CD4-positive, alpha-beta T cell treated with Interleukin-21 for 1 hour (primary cell): ENCODE measurements at regions not wholly inside any gene's neighbourhood (a gene's known extent, or its start where the extent isn't known, plus 50 kb on each side); places are given as distances from the start of the nearest gene placed in this dataset.
A peak's percentile ranks its signal among the peaks of the same experiment; 100 is the strongest.

Experiments used
- DNase-seq: peaks from one replicate; pipeline ENCODE4 v3.0.0-alpha.2; 2020

- no peak for DNase-seq
These were observed 97.2 kb upstream of the COL8A1 start for GRCh38 chr3:99541181-99541580.

GRCh38 chr3:99537416-99537815 is 101.0 kb upstream of the COL8A1 start:
- no peak for DNase-seq

GRCh38 chr3:99536555-99537314 is 101.7 kb upstream of the COL8A1 start:
- no peak for DNase-seq

- no peak for DNase-seq
These were observed 103.3 kb upstream of the COL8A1 start for GRCh38 chr3:99534951-99535704.

DNA sequence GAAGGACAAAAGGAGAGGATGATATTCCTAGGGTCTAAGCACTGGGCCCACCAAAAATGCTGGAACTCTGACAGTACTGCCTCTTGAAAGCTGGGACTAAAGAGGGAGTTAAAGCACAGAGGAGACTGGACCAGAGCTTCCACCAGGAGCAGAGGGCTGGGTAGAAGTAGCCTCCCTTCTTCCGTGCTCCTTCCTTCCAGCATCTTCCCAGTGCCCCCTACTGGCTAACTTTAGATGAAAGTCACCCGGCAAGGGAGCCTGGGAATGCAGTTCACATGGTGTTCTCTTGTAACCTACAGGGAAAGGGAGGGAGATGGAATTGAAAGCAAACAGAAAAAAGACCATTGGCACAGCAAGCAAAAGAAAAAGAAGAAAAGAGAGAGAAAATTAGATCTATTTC is 106.1 kb upstream of the COL8A1 start:
- DNase-seq, result no peak

DNA sequence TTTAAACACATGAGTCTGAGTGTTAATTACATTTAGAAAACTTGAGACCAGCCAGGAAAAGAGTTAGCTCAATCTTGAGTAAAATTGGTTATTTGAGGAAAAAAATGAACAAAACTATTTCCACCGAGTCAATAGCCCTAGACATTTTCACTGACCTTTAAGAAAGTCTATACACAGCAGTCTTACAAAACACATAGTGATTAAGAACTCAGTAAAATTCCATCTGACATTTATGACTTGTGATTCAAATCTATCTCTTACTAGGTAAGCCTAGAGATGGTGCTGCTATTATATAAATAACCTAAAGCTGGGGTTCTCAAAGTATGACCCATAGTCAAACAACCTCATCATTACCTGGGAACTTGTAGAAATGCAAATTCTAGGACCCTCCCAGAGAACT is 109.1 kb upstream of the COL8A1 start:
- DNase-seq, result no peak

- no peak for DNase-seq
These were observed 111.5 kb upstream of the COL8A1 start for GRCh38 chr3:99526921-99527320.

DNA sequence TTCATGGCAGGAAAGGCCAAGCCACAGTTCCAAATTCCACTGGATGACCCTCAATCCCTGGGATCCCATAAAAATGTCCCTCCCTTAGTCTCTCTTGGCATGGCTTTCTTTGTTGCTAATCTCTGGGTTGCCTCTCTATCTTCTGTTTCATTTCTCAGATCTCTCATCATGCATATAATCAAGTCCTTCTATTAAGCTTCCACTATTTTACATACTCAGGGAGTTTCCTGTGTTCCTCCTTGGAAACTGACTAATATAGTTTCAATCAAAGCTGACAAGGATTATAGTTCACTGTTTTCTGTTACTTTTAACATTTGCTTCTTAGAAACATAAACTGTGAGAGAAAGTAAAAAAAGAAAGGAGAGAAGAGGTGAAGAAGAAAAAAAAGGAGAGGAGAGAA is 113.8 kb upstream of the COL8A1 start:
- DNase-seq, result no peak

GRCh38 chr3:99523431-99524127 is 114.8 kb upstream of the COL8A1 start:
- DNase-seq, result no peak

- no peak for DNase-seq
These were observed 116.2 kb upstream of the COL8A1 start for GRCh38 chr3:99522147-99522546.

GRCh38 chr3:99521551-99521950 is 116.8 kb upstream of the COL8A1 start:
- no peak for DNase-seq

GRCh38 chr3:99520513-99520912 is 117.9 kb upstream of the COL8A1 start:
- no peak for DNase-seq

DNA sequence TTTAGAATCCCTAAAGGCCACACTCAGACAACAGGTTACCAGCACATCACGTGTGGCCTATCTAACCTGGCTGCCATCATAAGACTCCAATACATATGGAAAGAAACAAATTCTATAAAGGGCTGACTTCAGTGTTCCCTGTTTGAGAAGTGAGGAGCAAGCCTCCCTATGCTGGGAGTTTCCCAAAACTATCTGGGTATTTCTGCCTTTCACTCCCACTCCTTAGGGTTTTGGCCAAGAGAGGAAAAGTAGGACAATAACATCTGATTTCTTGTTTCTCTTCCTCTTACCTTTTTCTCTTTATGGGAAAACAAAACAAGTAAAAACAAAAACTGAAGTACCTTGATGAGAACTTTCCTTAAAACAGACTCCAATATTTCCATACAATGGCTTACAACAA is 121.5 kb upstream of the COL8A1 start:
- DNase-seq, result no peak

DNA sequence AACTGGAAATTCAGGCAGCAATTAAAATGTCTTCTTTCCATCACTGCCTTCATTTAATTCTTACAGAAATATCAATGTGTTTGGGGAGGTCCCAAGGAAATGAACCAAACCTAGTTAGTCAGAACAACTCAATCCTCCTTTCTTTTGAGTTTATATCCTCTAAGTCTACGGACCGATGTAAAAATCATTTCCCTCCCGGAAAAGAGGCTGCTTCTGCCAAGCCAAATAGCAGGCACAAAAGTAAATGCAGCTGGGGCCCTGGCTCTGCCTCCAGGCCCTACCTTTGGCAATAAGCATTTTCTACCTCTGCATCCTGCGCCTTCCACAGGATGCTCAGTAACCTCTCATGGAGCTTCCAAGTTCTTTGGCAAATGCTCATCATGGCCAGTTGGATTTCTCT is 122.5 kb upstream of the COL8A1 start:
- DNase-seq, result no peak

- DNase-seq, result no peak
These were observed 129.2 kb upstream of the COL8A1 start for GRCh38 chr3:99509224-99509623.

- DNase-seq, result no peak
These were observed 130.2 kb upstream of the COL8A1 start for GRCh38 chr3:99508191-99508590.

- peak; percentile 10 for DNase-seq
These were observed 132.6 kb upstream of the COL8A1 start for GRCh38 chr3:99505646-99506269.

GRCh38 chr3:99505200-99505599 is 133.2 kb upstream of the COL8A1 start:
- DNase-seq, result no peak

- DNase-seq, result no peak
These were observed 134.1 kb upstream of the COL8A1 start for GRCh38 chr3:99504258-99504657.

- DNase-seq, result no peak
These were observed 135.0 kb upstream of the COL8A1 start for GRCh38 chr3:99503350-99503749.

DNA sequence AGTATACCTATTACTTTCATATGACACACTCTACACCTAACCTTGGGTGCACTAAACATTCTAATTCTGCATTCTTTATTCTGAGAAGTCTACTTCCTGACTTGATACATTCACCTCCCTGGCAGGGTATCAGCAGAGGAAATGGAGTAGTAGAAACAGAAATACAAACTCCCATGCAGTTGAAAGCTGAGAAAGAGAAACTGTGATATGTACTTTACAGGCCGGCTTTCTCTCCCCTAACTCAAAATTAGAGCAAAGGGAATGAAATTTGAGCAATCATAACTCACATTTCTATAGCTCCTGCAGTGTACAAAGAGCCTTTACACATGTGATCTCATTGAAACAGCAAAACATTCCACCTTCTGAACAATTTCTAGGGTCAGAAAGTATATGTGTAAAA is 135.5 kb upstream of the COL8A1 start:
- DNase-seq, result no peak

- no peak for DNase-seq
These were observed 137.9 kb upstream of the COL8A1 start for GRCh38 chr3:99500485-99500884.
